GM18870 (cell line): ENCODE measurements at regions not wholly inside any gene's neighbourhood (a gene's known extent, or its start where the extent isn't known, plus 50 kb on each side); places are given as distances from the start of the nearest gene placed in this dataset.

Experiments used
- ATAC-seq: cut with Tn5 transposase; IDR thresholded peaks from one replicate; pipeline ENCODE4 v1.9.1; 2021; ENCODE audit warnings: moderate library complexity; ENCODE audit not compliant: unreplicated experiment

DNA sequence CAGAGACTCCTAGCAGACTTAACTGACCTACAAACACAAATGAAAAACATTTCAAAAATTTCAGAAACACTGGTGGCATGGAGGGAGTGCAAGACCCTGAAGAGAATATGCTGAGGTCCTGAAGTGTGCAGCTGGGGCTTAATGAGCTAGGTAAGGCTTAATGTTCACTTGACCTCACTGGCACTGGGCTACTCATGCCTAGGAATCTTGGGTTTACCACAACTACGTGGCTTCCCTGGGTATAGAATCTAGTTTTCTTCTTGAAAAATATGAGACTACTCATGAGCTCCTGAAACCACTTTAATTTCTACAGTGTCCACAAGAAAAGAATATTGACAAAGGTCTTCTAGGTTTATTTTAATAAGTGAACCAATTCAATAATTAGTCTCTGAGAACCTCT lies 139.8 kb downstream of the HNMT start:
- ATAC-seq: no peak

GRCh38 chr2:138105358-138105757 lies 141.1 kb downstream of the HNMT start:
- no peak for ATAC-seq

DNA sequence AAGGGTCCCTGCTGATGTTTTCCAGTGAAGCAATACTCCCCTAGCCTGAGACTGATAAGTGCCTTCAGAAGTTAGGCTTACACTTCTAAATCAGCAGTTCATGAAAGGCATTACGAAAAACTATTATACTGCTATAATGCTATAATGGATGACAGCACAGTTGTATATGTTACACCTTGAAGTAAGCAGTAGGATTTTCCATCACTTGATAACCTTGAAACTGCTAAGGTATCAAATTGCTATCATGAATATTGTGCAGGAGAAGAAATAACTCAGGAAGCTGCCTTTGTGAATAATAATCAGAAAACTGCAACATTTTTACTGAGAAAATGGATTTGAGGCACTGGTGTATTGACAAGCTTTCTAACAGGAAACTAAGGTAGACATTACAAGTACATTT lies 142.3 kb downstream of the HNMT start:
- ATAC-seq: no peak

GRCh38 chr2:138107288-138107687 lies 143.0 kb downstream of the HNMT start:
- no peak for ATAC-seq

GRCh38 chr2:138110453-138111083 lies 146.3 kb downstream of the HNMT start:
- ATAC-seq: no peak

- no peak for ATAC-seq
Measured at GRCh38 chr2:138112536-138112935, 148.3 kb downstream of the HNMT start.

DNA sequence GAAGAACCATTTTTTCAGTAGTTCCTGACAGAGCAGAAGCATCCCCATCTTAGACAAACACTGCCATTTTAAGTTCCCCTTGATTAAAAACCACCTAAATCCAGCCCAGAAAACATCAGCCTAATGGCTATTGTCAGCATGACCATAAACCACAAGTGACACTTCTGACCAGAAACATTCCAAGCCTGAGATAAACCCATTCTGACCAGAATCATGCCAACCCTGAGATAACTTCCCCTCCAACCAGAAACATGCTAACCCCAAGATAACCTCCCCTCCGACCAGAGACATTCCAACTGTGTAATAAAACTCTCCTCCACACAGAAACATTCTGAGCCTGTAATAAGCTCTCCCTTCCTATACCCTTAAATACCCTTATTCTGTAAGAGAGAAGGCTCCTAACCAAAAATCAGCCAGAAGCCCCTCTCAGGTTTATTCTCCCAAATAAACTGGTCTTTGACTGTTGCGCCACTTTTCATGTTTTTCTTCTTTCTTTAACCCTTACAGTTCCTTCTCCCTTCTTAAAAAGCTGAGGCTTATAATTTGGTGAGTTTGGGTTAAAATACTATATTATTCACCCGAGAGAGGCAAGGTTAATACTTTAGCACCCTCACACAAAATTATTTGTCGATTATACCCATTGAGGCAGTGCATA lies 149.7 kb downstream of the HNMT start:
- ATAC-seq: no peak

DNA sequence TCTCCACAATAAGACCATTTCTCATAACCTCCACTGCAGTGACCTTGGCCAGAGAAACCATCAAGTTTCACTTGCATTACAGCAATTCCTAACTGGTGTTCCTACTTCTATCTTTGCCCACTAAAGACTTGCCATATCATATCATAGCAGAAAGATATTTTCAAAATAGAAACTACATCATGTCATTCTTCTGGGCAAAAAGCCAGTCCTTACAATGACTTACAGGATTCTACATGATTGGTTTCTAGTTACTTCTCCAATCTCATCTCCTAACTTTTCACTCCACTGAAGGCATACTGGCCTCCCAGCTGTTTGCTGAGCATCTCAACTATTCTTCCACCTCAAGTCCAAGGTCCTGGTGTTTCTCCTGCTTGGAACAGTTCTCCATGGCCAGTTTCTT lies 151.4 kb downstream of the HNMT start:
- no peak for ATAC-seq

- ATAC-seq: no peak
Measured at GRCh38 chr2:138116456-138116855, 152.2 kb downstream of the HNMT start.

DNA sequence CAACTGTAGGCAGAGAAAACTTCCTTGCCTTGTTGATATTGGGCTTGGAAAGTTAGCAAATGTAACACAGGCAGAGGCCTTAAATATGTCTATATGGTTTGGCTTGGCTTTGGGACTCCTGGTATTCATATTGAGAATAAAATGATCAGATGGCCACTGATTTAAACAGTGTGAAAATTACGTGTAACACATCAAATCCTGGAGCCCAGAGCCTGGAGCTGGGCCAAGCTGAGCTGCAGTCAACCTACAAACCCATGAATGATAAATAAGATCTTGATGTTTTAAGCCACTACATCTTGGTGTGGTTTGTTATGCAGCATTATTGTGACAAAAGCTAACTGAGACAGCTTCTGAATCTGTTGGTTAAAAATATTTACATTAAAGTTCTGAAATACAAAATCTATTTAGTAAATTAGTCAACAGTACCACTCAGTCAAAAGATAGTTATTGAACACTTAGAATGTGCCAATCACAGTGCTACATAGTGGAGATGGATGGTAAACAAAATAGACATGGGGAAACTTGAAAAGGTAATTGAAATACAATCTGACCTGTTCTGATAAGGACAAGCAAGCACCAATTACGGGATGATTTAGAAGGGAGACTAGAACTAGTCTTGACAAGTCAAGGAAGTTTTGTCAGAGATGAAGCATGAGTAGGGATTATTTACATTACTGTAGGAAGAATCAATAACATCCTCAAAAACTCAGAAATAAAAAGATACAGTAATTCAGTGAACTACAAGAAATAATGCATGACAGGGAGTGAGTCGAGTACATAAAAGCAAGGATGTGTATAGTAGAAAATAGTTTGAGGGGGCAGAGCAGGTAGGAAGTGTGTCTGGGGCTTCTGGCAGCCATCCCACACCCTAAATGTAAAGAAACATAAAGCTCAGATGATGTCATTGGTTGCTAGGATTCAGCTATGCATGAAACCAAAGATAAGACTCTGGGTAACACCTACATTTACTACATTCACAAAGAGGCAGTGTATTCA lies 157.7 kb downstream of the HNMT start:
- no peak for ATAC-seq

- no peak for ATAC-seq
Measured at GRCh38 chr2:138122891-138123290, 158.6 kb downstream of the HNMT start.

DNA sequence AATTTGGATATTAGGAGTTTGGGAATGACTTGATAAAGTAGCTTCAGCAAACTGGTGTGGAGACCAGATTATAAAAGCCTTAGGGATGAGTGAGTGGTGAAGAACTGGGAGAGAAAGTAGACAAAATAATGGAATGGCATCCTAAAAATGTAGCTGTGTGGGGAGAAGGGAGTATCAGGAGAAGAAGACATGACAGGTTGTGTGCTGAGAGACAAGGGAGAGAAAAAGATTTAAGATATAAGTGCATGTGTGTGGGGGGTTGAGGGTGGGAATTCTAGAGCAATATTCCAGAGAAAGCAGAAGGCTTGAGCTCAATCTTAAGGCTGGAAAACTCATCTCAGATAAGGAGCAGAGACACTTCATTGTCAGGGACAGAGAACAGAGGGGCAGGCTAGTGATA lies 159.5 kb downstream of the HNMT start:
- no peak for ATAC-seq

DNA sequence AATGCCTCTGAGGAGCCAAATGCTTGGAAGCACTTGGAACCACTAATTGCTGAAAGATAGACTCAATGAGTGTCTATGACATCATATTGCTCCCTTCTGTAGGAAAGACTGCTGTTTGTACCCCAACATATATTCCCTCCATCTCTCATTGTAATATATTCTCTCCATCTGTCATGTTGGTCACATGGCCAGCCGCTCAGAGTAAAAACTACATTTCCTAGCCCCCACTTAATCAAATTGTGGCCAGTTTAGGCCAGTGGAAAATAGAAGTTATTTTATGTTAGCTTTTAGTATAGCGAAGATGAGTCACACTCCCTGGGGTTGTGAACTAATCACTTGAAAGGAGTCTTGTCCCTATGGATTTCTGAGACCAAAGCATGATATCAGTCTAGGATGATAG lies 160.2 kb downstream of the HNMT start:
- ATAC-seq: no peak

DNA sequence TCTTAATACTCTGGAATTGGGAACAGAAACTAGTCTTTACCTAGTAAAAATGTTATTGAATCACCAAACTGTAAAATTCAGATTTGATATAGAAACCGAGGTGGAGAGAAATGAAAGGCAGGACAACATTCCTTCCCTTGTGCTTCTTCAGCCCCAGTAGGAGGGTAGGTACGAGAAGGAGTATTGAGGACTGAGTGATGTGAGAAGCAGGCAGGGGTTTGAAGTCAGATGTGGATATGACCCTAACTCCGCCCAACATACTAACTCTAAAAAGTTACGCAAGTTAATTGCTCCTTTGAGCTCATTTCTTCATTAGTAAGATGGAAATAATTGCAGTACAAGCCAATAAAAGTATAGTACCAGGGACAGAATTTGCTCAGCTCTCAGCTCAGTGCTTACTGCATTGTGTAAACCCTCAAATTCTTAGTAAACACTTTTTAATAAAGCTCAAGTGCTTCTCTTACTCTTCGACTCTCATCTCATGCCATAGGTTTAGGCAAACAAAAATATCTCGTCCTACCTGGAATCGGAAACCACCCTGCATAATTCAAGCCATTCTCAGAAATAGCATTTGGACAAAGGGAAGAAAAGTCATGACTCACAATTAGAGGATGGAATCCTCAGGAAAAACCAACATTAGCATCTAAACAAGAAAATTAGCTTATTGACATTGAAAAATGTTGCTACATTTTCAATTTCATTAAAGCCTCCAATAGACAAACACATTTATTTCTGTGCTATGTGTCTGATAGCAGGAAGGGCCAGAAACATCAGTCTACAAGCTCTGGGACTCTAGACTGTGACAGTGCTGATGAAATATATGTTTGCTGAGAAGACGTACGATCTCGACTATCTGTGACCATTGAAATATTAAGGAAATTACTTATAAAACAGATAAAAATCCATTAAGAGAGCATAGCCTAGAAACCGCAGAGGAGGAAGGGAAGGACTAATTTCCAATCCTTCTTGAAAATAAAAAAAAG lies 161.3 kb downstream of the HNMT start:
- no peak for ATAC-seq

DNA sequence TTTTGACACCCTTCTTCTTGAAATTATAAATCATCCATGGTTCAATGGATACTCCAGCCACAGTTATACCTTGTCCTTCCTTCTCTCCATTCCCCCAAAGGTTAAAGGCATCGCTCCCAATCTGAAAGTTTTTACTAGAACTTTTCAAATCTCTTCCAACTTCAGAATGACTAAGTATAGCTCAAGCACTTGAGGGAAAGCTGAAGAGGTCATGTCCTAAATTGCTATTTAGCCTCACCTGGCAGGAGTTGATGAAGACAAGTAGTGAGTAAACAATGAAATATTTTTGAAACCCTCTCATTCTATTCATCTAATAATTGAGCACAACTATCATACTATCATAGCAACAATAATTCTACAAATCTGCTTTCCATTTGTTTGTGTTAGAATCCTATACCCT lies 167.8 kb downstream of the HNMT start:
- no peak for ATAC-seq

GRCh38 chr2:138137949-138138348 lies 173.7 kb downstream of the HNMT start:
- no peak for ATAC-seq

DNA sequence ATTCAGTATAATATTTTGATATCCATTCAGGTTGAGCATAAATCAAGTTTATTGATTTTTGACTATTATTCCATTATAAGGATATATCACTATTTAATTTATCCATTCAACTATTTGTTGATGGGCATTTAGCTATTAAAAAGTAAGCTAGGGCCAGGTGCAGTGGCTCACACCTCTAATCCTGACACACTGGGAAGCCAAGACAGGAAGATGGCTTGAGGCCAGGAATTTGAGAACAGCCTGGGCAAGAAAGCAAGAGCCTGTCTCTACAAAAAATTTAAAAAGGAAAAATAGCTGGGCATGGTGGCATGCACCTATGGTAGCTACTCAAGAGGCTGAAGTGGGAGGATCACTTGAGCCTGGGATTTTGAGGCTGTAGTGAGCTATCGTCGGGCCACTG lies 183.5 kb downstream of the HNMT start:
- ATAC-seq: no peak

DNA sequence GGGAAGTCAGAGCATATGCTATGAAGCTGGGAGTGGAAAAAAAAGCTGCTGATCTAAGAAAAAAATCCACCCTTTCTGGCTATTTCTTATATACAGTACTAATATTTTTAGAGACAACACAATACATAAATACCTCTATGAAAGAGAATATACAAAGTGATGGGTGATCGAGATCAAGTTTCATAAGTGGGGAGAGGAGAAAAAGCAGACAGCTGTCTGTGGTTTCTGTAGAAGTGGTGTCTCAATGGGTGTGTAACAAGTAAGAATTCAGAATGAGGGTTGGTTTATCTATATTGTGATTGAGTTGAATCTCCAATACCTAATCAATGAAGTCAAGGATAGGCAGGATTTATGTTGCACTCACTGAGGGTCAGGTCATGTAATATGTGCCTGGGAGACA lies 191.0 kb downstream of the HNMT start:
- peak; percentile 74 for ATAC-seq

- ATAC-seq: no peak
Measured at GRCh38 chr2:138157372-138157771, 193.1 kb downstream of the HNMT start.

DNA sequence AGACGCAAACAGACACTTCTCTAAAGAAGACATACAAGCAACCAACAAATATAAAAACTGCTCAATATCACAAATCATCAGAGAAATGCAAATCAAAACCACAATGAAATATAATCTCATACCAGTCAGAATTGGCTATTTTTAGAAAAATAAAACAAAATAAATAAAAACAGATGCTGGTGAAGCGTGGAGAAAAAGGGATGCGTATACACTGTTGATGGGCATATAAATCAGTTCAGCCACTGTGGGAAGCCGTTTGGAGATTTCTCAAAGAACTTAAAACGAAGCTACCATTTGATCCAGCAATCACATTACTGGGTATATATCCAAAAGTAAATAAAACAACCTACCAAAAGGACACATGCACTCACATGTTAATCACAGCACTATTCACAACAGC lies 206.2 kb downstream of the HNMT start:
- ATAC-seq: no peak

GRCh38 chr2:138171244-138171643 lies 207.0 kb downstream of the HNMT start:
- ATAC-seq: no peak
